AG09319 (cell line): ENCODE measurements at regions not wholly inside any gene's neighbourhood (a gene's known extent, or its start where the extent isn't known, plus 50 kb on each side); places are given as distances from the start of the nearest gene placed in this dataset.

Experiments
- DNase-seq: peaks from one replicate; pipeline ENCODE4 v3.0.0-alpha.2; 2010; ENCODE audit warnings: low read depth; ENCODE audit errors: extremely low read depth
- TF ChIP-seq, protein P1 (sequence below): IDR thresholded peaks from 2 replicates; pipeline ENCODE4 v1.5.1; 2011; ENCODE audit warnings: low read depth, mild to moderate bottlenecking, inconsistent platforms, low read length, moderate library complexity

DNA sequence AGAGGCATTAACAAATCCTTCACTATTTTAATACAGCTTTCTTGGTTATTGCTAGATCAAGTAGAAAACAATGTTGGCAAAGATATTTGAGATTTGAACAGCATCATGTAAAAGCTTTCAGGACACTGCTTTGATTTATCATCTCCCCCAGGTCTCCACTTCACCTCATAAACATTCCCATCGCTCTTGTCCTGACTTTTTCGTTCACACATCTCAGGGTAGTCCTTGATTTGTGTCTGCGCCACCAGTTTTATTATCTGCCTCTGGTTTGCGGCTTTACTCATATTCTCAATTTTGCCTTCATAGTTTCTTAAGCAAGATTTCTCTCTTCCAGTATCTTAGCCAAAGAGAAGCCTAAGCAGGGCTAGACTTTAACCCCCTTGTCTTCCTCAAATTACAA is 63.5 kb upstream of the ROR1 start:
- no peak for DNase-seq
- TF ChIP-seq, protein P1, sequence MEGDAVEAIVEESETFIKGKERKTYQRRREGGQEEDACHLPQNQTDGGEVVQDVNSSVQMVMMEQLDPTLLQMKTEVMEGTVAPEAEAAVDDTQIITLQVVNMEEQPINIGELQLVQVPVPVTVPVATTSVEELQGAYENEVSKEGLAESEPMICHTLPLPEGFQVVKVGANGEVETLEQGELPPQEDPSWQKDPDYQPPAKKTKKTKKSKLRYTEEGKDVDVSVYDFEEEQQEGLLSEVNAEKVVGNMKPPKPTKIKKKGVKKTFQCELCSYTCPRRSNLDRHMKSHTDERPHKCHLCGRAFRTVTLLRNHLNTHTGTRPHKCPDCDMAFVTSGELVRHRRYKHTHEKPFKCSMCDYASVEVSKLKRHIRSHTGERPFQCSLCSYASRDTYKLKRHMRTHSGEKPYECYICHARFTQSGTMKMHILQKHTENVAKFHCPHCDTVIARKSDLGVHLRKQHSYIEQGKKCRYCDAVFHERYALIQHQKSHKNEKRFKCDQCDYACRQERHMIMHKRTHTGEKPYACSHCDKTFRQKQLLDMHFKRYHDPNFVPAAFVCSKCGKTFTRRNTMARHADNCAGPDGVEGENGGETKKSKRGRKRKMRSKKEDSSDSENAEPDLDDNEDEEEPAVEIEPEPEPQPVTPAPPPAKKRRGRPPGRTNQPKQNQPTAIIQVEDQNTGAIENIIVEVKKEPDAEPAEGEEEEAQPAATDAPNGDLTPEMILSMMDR = no peak

DNA sequence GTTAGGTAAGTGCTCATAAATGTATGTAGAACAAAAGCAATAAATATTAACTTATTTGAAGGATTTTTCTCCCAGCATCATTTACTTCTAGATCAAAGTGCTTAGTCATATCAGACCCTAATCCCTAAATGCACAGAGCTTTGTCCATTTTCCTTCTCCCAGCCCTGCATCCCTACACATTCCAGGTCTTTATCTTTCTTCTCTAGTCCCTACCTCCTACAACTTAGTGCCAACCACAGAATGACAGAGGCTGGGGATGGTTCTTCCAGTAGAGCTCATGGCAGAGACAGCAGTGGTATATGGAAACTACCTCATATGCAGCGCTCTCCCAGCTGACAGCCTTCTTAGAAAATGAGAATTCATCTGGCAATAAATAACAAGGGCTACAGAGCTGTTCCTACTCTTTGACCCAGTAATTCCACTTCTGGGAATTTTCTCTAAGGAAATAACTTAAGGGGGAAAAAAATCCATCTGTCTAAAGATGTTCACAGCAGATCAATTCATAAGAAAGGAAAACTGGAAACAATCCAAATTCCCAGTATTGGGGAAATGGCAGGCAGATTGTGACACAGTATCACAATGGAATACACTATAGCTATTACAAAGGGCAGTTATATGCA is 62.9 kb upstream of the ROR1 start:
- TF ChIP-seq, protein P1 = no peak
- DNase-seq = no peak

DNA sequence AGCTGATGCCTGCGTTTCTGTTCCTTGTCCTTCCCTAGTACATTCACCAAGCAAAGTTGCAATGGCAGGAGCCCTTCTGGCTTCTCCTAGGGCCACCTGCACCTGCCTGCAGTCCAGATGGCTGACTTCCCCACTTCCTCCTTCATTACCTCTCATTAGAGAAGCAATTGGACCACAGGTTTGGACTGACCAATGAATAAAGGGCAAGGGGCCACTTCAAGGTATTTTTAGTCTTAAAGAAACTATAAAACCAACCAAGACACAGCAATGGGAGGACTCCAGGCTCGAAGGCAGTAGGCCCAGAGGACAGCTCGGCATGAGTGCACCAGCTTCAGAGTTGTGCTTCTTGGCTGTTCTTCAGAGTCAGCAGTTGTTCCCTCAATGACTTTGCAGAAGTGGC is 60.8 kb upstream of the ROR1 start:
- DNase-seq = no peak
- TF ChIP-seq, protein P1 = no peak

DNA sequence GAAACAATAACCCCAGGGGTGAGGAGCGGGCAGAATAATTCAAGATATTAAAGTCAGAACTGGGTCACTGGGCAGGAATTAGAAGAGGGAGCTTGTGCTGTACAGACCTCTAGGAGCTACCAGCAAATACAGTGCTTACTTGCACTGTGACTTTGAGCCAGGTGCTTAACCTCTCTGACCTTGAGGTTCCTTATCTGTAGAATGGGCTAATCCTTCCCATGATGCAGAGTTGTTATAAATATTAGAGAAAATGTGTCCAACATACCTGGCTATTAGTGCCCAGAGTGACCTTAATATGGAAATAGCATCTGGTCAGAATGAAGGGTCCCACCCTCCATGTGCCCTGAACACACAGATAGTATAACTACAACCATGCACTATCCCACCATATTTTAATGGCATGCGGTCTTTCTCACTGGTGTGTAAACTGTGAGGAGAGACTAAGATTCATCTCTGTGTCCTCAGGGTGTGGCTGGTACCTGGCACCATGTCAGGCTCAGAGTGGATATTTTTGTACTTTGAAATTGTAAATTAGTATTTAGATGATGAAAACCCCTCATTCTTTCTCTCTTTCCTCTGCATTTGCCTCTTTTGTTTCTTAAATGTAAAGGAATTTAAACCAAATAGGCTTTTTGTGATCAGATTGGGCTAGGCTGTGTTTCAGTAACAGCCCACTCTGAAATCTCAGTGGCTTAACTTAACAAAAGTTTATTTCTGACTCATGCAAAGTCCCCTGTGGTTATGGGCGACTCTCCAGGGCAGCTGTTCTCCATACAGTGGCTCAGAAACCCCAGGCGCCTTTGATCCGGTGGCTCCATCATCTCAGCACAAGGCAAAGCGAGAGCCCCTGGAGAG is 60.0 kb upstream of the ROR1 start:
- TF ChIP-seq, protein P1 = no peak
- DNase-seq = peak; percentile 50

DNA sequence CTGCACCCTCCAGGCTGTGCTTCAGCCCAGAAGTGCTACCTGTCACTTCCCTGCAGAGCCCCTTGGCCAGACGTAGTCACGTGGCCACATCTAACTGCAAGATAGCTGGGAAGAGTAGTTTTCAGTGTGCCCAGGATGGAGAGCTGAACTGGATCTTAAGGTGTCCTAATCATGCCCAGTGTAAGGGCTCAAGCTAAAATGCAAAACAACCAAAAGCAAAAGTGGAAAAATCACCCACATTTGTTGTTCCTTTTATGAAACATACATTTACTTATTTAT is 59.4 kb upstream of the ROR1 start:
- no peak for DNase-seq
- TF ChIP-seq, protein P1 = no peak

DNA sequence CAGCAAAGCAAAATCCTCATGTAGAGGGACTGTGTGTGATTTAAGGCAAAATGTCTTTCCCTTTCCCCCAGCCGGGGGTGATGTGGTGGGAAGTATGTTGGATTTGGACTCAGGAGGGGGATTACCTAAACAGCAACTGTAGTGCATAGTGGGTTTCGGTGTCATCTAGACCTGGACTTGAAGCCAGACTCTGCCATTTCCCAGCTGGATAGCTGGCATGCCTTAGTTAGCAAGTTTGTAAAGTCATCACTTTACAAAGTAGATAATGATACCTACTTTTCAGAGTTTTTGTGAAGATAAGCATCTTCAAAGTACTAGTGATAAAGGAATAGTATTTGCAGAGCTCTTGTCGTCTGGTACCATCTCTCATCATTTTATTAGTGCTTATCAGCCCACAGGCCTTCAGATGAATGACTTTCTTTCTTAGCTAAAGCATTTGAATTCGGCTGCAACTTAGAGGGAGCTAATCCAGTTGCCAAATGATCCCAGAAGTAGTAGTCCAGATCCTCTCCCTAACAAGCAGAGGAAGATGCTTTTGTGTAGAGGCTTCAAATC is 56.2 kb upstream of the ROR1 start:
- TF ChIP-seq, protein P1 = no peak
- no peak for DNase-seq

DNA sequence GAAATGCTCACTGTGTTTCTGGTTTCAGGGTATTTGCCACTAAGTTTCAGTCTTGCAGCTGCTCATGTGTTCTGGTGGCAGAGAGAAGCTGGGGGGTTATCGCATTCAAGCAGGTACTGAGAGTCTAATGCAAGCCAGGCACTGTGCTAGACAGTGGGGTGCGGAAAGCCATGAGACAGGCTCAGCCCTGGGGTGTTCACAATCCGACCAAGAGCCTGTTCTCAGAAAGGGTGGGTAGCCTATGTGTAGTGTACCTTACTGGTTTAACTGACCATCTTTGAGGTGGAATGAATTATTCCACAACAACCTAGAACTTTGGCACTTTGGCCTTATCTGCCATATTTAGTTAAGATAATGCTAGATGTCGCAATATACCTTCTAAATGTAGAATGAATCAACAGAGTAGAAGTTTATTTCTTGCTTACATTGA is 55.3 kb upstream of the ROR1 start:
- TF ChIP-seq, protein P1 = no peak
- DNase-seq = no peak
